NCI-H345 treated with DMSO at 0.1 percent for 48 hours (cell line): ENCODE measurements at regions not wholly inside any gene's neighbourhood (a gene's known extent, or its start where the extent isn't known, plus 50 kb on each side); places are given as distances from the start of the nearest gene placed in this dataset.

Experiments
- DNase-seq: peaks from one replicate; lab custom pipeline; 2025; ENCODE audit not compliant: unreplicated experiment; lab: John Stamatoyannopoulos, UW

DNA sequence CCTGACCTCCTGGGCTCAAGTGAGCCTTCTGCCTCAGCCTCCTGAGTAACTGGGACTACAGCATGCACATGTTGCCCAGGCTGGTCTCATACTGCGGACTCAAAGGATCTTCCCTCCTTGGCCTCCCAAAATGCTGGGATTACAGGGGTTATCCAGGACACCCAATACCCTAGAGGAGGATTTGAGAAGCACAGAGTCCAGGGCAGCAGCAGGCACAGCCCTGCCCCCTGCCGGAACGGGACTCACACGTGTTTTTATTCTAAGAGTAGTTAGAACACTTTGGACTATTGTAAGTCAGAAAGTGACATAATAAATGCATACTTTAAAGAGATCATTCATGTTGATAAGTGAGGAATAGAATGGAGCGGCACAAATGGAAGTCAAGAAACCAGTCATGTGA lies 80.2 kb downstream of the C6orf118 start:
- no peak for DNase-seq

DNA sequence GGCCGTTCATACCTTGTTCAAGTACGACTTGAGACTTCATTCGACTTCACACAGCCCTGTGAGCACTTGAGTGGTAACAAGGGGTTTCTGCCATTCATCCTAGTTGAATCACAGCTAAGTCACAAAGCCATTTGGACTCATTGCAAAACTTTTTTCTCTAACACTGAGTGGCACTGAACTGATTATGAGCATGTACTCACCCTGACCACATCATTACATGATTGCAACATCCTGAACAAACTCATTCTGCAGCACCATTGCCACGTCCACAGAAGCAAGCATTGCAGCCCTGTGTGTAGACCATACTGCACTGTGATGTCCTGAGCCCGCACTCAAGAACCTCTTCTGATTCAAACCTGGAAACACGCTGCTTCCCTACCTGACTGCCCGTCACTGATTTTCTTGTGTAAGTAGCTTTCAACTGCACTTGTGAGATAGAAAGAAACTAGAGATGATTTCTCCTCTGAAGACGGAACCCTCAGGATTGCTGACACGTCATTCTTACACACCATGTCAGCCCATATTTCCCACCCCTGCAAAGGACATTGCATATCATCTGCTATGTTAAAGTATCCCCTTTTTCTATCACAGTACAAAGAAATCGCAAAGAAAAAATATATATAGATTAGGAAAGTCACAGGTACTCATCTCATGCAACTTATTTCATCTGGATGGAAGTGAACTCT lies 81.6 kb downstream of the C6orf118 start:
- DNase-seq = no peak

DNA sequence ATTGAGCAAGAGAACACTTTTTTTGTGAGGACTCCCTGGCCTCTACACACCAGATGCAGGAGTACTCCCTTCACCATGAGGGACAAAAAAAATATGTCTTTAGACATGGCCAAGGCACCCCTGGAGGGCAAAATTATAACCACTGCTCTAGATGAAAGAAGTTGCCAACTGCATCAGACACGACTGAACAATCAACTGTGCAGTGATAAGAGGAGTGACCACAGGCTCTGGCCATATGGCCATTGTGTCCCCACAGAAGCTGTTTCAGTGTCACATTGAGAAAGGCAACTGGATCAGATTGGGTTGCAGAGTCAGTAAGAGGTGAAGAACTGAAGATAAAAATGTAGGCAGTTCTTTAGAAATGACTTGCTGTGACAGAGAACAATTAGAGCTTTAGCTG lies 85.7 kb downstream of the C6orf118 start:
- DNase-seq = no peak

DNA sequence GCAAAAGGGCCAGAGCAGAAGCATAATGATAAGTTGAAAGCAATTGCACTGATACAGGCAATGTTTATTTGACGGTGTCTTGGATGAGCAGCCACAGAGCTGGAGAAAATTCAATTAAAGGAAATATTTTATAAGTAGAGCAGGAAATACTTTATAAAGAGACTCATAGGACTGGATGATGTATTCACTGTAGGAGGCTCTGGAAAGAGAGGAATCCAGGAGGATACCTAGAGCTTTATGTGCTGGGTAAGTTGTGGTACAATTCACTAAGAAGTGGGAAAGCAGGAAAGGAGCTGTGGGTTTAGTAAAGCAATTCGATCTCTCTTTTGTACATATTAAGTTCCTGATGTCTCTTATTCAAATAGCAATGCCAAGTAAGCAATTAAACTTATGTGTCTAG lies 86.3 kb downstream of the C6orf118 start:
- no peak for DNase-seq

DNA sequence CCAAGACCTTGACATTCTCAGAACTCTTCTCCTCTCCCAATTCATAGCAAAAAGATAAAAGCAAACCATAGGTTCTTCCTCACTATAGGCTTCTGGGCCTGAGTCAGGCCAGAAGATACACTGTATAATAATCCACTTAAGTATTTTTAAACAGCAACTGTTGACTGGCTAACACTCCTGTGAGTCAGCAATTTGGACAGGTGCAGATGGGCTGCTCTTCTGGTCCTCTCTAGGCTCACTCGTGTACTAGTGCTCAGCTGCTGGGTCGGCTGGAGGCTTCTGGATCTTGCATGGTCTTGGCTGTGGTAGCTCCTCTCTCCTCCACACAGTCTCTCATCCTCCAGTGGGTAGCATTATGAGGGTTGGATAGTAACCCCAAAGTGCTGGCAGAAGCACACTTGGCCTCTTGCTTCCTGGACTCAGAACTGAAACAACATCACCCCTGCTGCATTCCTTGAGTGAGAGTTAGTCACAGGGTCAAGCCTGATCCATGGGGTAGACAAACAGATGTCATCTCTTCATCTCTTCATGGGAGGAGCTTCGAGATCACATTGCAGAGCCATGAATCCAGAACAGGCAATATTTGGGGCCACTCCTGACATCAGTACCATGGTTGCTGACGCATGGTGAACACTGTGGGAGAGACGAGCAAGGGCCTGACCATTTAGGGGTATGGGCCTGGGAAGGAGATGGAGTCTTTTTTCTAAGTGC lies 86.9 kb downstream of the C6orf118 start:
- no peak for DNase-seq

DNA sequence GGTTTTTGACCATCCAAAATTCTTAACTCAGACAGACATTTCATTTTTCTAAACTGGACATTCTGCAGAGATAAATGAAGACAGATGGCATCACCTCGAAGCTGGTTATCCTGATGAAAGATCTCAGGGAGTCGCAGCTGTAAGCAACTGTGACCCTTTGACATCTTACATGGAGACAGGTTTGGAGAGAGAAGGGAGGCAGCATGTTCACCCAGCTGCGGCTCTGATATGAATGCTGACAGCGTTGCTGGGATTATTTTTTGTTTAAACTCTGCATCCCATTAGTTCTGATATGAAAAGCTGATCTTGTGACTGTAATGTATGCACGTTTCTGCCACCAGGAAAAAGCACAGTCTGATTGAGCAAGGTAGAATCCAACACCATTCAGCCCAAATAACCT lies 89.4 kb downstream of the C6orf118 start:
- DNase-seq = no peak

DNA sequence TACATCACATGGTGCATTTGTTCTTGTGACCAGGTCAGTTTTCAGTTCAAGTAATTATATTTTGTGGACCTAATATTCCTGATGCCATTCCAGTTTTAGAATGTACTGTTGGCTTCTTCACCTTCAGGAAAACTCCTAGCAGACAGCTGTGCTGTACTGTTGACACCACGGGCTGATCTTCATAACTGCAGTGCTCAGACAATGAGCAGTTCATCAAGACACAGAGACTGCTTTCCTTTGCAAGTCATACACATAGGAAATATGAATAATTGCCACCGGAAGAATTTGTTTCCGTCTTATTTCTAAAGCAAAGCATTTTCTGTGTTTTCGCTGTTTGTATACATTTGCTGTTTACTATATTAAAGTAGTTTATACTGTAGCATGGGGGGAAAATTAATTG lies 89.8 kb downstream of the C6orf118 start:
- no peak for DNase-seq

DNA sequence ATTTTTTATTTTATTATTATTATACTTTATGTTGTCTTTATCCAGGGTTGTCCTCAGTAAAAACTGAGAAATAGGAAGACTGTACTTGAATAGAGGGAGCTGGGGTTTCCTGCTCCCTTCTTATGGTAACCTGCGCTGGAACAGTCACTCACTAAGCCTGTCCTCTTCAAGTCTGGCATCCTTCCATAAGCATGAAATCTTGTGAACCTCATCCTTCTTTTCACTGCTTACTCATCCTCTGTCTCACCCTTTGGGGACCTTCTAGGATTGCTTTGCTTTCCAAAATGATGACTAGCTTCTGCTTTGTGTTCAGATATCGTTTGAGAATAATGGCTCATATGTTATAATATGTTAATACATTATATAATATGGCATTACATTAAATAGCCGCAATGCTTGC lies 90.6 kb downstream of the C6orf118 start:
- no peak for DNase-seq

DNA sequence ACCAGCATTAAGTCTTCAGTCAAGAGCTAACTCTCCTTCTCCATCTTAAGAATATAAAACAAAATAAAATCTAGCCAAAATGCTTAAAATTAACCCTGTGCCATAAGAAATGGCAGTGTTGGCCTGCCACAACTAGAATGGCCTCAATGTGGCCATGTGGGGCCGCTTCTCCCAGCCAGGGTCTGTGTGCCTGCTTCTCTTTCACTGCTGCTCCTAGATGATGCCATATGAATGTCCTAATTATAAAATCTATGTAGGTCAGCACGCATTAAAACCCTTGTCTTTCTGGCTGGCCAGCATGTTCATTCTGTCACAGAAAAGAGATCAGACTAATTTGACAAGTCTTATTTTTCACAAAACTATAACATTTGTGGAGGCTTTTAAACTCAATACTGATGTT lies 102.6 kb downstream of the C6orf118 start:
- DNase-seq = no peak

DNA sequence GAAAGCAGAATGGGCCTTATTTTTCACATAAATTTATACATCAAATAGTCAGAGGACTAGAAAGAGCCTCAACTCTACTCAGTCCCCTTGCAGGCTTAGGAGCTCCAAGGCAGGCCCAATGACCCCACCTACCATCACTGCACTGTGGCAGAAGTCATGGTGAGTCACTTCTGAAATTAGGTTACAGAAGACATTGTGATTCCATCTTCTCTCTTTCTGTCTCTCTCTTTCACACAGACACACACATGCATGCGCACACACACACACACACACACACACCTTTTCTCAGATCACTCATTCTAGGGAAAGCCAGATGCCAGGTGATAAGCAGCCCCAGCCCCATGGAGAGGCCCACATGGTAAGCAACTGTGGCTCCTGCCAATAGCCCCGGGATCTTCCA lies 103.8 kb downstream of the C6orf118 start:
- DNase-seq = no peak

DNA sequence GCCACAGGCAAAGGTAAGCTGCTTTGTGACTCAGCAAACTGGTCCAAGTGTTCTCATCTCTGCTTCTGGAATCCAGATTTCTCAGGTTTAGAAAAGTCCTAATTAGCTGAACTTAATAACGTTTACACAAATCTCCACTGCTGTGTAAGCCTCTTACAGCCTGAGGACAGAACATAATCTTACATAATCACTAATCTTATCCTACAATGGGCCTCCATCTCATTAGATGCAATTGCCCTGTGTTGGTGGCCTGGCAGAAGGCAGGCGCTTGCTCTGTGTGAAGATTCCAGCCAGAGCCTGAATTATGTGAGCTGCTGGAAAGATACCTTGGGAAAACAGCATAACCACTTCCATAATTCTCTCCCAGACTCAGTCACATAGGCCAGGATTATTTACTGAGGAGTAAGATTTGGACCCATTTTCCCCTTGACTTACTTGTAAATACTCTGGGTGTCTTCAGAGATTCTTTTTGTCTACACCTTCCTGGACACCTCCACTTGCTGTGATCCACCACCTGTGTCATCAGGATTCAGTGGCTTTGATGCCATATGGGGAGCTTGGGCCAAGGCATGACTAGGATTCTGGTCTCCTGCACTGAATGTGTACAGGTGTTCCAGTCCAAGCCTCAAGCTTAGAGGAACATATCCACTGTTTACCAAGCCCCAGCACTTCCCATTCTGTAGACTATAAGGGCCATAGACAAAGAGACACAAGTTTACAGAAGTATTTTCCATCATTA lies 104.4 kb downstream of the C6orf118 start:
- DNase-seq = no peak

DNA sequence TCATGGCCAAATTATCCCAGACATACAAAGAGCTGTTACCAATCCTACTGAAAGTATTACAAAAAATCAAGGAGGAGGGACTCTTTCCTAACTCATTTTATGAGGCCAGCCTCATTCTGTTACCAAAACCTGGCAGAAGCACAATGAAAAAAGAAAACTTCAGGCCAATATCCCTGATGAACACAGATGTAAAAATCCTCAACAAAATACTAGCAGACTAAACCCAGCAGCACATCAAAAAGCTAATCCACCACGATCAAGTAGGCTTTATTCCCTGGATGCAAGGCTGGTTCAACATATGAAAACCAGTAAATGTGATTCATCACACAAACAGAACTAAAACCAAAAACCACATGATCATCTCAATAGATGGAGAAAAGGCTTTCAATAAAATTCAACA lies 109.2 kb downstream of the C6orf118 start:
- DNase-seq = no peak

DNA sequence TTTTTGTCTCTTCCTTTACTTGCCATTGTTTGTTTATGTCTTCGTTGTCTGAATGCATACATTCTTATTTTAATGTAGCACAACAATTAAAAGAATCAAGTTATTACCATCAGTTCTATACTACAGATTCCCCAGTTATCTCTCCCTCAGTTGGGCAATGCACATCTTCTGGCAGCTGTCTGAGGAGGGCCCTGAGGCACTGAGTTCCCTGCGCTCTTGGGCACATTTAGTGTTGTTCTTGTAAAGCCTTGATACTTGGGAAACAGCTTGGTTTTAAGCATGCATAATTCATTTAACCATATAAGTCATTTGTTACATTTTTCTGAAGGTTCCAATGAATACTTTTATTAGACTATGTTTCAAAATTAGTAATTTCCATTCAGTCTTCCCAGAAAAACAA lies 117.9 kb downstream of the C6orf118 start:
- no peak for DNase-seq

DNA sequence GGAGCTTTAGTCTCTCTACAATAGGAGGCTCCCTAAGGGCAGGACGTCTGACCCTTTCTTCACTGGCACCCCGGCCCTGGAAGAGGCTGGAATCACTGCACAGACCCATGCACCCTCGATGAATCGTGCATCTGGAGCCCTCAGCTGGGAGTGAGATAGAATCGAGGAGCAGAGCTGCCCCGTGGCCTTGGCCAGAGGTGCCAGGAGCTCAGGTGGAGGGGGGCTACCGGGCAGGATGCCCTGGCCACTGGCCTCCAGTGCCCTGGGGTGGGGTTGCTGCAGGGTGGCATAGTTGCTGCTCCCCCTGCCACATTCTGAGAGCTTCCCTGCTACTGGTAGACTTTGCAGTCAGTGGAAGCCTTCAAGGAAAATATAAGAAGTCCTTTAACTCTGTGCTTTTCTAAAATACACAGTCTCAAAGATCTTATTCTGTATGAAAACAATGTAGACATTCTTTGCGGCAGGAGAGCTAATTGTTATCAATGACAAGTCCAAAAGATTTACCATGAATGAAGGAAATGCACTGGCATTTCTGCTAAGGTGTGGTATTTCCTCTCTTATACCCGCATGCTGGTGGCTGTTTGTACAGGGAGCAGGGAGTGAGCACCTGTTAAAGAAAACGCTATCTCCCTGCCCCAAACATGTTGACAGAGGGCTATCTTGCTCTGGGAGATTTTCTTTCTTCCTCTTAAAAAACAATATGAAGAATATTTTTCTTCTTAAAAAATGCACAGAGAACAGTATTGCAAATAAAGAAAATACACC lies 122.8 kb downstream of the C6orf118 start:
- DNase-seq = no peak

DNA sequence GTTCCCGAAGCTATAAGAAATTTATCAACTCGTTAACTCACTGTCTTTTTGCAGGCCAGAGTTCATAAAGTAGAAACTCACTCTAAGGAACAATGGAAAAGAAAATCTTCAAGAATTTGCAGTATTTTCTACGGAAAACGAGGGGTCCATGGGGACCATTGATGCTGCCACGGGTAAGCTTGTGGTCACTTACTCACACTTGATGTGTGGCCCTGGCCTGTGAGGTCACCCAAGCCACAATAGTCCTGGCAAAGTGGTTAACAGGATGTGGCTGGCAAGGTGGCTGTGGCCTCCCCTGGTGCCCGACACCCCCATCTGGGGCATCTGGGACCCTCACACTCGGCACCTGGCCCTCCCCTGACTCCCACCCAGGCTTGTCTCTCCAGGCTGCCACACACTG lies 123.4 kb downstream of the C6orf118 start:
- DNase-seq = no peak

DNA sequence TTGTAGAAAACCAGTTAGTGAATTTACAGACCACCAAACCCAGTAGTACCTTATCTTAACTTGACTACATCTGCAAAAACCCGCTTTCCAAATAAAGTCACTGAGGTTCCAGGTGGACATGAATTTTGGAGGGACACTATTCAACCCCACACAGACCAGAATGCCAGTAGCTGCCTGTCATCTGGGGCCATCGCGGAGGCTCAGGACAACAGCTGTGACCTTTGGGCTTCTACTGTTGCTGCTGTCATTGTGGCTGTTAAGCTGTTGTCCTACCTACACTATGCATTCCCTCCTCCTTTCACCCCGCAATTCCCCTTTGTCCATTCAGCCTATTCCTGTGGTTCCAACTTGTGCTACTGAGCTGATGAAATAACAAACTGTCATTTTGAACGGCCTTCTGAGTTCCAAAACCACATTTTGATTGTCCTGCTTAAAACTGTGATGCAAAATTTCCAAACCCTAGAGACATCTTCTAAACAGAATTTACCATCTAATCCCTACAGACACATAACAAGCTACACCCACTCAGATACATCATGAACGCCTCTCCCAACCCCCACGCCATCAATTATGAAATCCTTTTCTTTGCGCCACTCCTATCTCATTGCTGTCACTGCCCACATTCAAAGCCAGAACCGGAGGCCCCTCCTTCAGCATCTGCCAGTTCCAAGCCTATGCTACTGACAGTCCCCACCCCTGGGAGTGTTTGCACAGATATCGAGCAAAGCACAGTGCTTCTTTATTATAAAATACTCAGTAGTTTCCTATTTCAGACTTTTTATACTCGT lies 125.0 kb downstream of the C6orf118 start:
- no peak for DNase-seq

DNA sequence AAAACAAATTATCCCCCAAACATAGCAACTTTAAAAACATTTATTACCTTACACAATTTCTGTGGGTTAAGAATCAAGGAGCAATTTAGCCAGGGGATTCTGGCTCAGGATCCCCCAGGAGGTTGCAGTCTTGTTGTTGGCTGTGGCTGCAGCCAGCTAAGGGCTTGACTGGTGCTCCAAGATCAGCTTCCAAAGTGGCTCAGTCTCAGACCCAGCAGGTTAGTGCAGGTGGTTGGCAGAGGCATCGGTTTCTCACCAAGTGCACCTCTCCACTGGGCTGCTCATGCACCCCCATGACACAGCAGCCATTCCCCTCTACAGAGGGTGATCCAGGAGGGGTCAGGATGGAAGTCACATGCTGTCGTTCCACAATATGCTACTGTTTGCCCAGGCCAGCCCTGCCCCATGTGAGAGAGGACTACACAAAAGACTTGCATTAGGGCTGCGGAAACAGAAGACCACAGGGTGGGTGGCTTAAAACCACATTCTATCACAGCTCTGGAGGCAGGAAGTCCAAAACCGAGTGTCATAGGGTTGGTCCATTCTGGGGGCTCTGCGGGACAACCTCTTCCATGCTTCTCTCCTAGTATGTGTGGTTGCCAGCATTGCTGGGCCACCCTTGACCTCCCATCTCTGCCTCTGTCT lies 125.8 kb downstream of the C6orf118 start:
- DNase-seq = no peak

DNA sequence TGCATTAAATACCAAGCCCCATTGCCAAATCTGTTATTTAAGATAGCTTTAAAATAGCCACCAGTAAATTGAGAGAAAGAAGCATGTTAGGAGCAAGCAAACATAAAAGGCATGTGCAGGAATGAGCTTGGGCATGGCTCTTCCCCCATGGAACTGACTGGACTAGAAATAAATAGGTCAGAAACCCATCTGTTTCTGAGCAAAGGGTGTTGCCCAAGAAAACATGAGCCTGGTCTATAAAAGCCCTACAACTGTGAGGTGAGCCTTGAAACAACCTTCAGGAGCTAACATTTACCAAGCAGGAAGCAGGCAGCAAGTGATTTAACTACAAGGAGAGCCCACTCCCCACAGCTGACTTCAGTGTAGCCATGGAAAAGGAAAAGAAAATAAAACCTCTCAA lies 126.3 kb downstream of the C6orf118 start:
- no peak for DNase-seq

DNA sequence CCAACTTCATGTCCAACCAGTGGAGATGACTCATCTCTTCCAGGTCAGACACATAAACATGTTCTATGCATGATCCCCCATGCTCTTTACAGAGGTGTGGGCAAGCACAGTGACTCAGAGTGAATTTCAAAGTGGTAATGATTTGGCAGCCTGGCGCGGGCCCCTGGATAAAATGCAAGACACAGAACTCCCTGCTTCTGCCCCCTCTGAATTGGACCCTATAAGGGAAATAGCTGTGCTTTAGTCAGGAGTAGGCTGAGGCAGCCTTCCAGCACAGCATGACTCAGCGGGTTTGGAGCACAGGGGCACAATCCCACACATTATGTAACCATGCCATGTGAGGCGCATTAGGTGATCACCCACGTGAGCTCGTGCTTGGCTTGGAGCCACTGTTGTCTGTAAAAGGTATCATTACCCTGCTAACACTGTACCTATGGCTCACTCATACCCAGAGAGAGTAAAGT lies 127.4 kb downstream of the C6orf118 start:
- no peak for DNase-seq

DNA sequence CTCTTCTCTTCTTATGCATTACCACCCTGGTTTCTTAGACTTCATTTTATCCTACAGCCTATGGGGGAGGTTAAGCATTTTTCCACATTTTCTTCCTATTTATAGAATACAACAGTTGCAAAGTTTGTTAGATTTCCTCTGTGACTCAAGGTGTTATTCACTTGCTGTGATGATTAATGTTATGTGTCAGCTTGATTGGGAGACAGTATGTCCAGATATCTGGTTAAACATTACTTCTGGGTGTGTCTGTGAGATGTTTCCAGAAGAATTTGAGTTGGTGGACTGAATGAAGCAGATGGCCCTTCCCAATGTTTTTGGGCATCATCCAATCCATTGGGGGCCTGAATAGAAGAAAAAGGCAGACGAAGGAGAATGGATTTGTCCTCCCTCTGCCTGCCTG lies 131.3 kb downstream of the C6orf118 start:
- DNase-seq = no peak
